GM12872 (cell line): ENCODE measurements at regions not wholly inside any gene's neighbourhood (a gene's known extent, or its start where the extent isn't known, plus 50 kb on each side); places are given as distances from the start of the nearest gene placed in this dataset.
A peak's percentile ranks its signal among the peaks of the same experiment; 100 is the strongest.

Experiments
- TF ChIP-seq, protein P1 (sequence below): IDR thresholded peaks from 3 replicates; pipeline ENCODE4 v1.5.1; 2011; ENCODE audit warnings: low read depth, mild to moderate bottlenecking, low read length, moderate library complexity; ENCODE audit not compliant: insufficient read depth

DNA sequence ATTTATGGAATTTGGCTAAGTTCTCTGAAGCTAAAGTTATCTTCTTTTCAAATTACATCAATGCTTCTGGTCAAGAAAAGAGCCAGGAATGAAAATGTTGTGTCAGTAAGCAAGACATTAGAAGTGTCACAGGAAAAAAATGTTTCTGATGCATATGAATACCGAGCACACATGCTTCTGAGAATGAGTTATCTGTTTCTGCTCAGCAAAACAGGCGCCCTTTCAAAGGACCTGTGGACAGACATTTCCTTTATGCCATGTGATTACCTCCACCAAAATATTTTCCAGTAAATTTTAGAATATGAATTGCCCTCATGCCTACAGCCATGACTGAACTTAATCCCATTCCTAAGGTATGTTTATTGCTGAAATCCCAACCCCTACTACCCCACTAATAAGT lies 55.4 kb upstream of the RNF180 start:
- TF ChIP-seq, protein P1, sequence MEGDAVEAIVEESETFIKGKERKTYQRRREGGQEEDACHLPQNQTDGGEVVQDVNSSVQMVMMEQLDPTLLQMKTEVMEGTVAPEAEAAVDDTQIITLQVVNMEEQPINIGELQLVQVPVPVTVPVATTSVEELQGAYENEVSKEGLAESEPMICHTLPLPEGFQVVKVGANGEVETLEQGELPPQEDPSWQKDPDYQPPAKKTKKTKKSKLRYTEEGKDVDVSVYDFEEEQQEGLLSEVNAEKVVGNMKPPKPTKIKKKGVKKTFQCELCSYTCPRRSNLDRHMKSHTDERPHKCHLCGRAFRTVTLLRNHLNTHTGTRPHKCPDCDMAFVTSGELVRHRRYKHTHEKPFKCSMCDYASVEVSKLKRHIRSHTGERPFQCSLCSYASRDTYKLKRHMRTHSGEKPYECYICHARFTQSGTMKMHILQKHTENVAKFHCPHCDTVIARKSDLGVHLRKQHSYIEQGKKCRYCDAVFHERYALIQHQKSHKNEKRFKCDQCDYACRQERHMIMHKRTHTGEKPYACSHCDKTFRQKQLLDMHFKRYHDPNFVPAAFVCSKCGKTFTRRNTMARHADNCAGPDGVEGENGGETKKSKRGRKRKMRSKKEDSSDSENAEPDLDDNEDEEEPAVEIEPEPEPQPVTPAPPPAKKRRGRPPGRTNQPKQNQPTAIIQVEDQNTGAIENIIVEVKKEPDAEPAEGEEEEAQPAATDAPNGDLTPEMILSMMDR: no peak

GRCh38 chr5:64108674-64109073 lies 57.0 kb upstream of the RNF180 start:
- TF ChIP-seq, protein P1: no peak

DNA sequence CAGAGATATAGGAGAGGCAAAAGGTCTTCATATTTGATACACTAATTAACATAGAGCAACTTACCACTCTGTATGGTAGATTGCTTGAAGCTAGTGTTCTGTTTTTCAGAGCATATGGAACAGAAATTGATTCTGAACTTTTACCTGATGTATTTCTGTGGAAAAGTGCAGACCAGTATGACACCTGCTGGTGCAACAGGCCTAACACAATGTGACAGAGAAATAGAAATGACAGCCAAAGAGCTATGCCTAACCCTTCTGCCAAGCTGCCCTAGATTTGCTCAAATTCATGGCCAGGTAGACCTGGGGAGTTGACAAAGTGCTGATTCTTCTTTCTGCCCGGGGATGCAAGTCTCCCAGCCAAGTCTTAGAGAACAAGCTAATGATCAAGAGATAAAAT lies 65.4 kb upstream of the RNF180 start:
- TF ChIP-seq, protein P1: no peak

- TF ChIP-seq, protein P1: no peak
Measured at GRCh38 chr5:64096771-64097170, 68.9 kb upstream of the RNF180 start.

- TF ChIP-seq, protein P1: no peak
Measured at GRCh38 chr5:64077589-64077988, 88.1 kb upstream of the RNF180 start.

GRCh38 chr5:64074533-64074932 lies 91.1 kb upstream of the RNF180 start:
- TF ChIP-seq, protein P1: peak; percentile 66

GRCh38 chr5:64069486-64069885 lies 96.2 kb upstream of the RNF180 start:
- TF ChIP-seq, protein P1: no peak

- TF ChIP-seq, protein P1: no peak
Measured at GRCh38 chr5:64050296-64050695, 88.1 kb upstream of the HTR1A start.
